HTR-8/SVneo (cell line): ENCODE measurements at regions not wholly inside any gene's neighbourhood (a gene's known extent, or its start where the extent isn't known, plus 50 kb on each side); places are given as distances from the start of the nearest gene placed in this dataset.

ENCODE experiments used
- DNase-seq: peaks from one replicate; pipeline ENCODE4 v3.0.0; 2011; ENCODE audit warnings: low spot score, mixed read lengths; ENCODE audit not compliant: insufficient read length
- FAIRE-seq: peaks from 2 replicates; lab custom pipeline; 2011; peaks lifted over from hg19 to GRCh38; lab: Jason Lieb, UNC

GRCh38 chr5:144800169-144800568 lies 629.5 kb downstream of the KCTD16 start:
- DNase-seq (no peak), FAIRE-seq (no peak)

GRCh38 chr5:144798595-144798994 lies 627.9 kb downstream of the KCTD16 start:
- DNase-seq (no peak), FAIRE-seq (no peak)

- FAIRE-seq (no peak), DNase-seq (no peak)
These were observed 624.2 kb downstream of the KCTD16 start for GRCh38 chr5:144794922-144795321.

GRCh38 chr5:144788556-144788955 lies 617.9 kb downstream of the KCTD16 start:
- FAIRE-seq: no peak

GRCh38 chr5:144788046-144788445 lies 617.4 kb downstream of the KCTD16 start:
- FAIRE-seq: no peak
- DNase-seq: no peak

More at GRCh38 chr5:144788556-144788955, 617.9 kb downstream of the KCTD16 start:
- DNase-seq: no peak

DNA sequence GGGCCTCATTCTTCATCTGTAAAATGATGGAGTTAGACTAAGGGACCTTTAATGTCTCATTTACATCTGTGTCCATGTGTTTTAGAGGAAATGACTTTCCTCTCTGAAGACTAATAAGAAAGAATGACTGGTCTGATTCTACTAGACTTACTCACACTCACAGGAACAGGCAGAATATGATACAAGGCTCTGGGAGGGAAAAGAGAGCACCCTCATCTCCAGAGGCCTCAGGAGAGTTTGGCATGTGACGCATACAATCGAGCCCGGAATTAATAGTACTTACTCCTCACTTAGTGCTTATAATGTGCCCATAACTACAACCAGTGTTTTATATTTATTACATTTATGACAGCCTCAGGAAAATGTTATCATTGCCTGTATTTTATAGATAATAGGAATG lies 608.7 kb downstream of the KCTD16 start:
- DNase-seq: no peak

GRCh38 chr5:144778561-144778960 lies 607.9 kb downstream of the KCTD16 start:
- no peak for DNase-seq

More for the DNA sequence above, 608.7 kb downstream of the KCTD16 start:
- no peak for FAIRE-seq

DNA sequence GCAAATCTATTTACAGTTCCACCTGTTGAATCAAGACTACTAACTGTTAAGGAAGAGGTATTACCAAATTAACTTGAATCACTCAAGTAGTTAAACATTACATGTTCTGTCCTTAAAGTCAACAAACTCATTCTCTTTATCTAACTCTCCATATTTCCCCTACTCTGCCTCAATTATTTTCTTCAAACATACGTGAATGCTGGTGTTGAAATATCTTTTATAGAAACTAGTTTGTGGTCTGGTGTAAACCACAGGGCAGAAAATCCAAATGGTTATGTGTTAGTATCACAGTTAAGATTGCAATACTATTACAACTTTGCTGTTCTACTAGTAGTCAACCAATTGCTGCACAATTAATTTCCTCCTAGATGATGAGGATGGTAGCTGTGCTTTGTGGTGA lies 603.5 kb downstream of the KCTD16 start:
- no peak for FAIRE-seq

More at GRCh38 chr5:144778561-144778960, 607.9 kb downstream of the KCTD16 start:
- FAIRE-seq: no peak

GRCh38 chr5:144773628-144774027 lies 603.0 kb downstream of the KCTD16 start:
- no peak for FAIRE-seq
- DNase-seq: no peak

More for the DNA sequence above, 603.5 kb downstream of the KCTD16 start:
- no peak for DNase-seq

DNA sequence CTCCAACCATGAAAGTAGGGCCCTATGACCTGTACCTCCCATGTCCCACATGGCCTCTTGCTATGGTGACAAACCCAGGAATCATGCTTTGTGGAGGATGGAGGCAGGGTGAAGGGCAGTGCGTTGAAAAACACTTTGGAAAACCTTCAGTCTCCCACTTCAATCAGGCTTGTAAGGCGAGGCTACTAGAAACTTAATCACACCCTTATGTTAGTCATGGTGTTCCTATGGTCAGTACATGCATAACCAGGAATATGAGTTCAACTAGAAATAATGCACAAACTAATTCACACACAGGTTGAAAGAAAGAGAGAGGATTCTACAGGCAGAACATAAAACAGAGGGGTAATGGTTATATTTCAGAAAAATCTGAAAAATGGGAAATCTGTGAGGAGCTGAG lies 601.1 kb downstream of the KCTD16 start:
- DNase-seq (no peak), FAIRE-seq (no peak)

- DNase-seq (no peak), FAIRE-seq (no peak)
These were observed 571.7 kb downstream of the KCTD16 start for GRCh38 chr5:144742361-144742760.

- no peak for FAIRE-seq
- no peak for DNase-seq
These were observed 561.1 kb downstream of the KCTD16 start for GRCh38 chr5:144731786-144732185.

- FAIRE-seq (no peak), DNase-seq (no peak)
These were observed 541.4 kb downstream of the KCTD16 start for GRCh38 chr5:144712090-144712489.

GRCh38 chr5:144711172-144711571 lies 540.5 kb downstream of the KCTD16 start:
- DNase-seq (no peak), FAIRE-seq (no peak)

DNA sequence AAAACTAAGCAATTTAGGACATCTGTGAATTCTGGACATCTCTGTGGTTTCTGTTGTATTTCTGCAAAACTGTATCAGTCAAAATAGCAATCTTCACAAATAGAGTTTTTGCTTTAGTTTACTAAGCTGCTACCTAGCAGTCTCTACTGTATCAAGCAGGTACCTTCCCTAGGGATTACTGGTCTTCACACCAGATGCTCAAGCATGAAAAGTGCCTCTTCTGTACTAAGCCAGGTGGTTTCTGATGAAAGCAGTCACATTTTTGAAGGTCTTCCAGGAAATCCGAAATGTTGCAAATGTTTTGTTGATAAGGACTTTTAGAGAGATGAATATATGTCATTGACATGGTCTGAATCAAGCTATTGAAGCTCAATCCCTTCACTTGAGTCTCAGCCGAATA lies 540.0 kb downstream of the KCTD16 start:
- DNase-seq: no peak
- no peak for FAIRE-seq

DNA sequence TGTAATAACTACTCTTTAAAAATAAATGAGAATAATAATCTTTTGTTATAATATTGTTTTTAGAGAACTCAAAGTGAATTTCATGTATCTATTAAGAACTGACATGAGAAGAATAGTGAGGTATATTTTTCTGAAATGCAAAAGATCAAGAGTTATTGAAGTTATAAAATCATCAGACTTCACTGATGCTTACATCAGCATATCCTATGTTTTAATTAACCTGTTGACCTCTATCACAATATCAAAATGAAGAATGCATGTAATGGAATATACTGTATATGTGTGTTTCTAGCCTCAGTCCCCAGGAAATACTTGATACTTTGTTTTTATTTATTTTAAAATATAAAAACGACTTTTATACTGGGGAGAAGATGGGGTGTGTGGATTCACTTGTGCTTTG lies 533.1 kb downstream of the KCTD16 start:
- FAIRE-seq: no peak

DNA sequence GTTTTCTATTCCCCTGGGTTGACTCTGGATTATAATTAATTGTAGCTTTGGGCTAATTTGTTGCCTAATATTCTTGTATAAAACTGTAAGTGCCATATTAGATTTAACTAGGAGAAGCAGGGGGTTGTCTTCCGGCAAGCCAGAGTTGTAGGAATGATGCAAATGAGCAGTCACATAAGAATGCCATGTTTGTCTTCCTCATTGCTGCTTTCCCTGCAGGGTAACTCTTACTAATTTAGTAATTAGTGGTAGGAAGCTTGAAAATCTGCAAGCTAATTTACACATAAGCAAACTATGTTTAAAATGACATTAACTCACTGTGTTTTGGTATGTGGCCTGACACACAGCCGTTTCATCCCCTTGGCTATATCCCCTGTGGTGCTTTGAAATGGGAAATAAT lies 527.8 kb downstream of the KCTD16 start:
- DNase-seq (no peak), FAIRE-seq (no peak)

More for the DNA sequence above, 533.1 kb downstream of the KCTD16 start:
- no peak for DNase-seq

- peak; percentile 54 for FAIRE-seq
- peak; percentile 26 for DNase-seq
These were observed 527.2 kb downstream of the KCTD16 start for GRCh38 chr5:144697847-144698262.

DNA sequence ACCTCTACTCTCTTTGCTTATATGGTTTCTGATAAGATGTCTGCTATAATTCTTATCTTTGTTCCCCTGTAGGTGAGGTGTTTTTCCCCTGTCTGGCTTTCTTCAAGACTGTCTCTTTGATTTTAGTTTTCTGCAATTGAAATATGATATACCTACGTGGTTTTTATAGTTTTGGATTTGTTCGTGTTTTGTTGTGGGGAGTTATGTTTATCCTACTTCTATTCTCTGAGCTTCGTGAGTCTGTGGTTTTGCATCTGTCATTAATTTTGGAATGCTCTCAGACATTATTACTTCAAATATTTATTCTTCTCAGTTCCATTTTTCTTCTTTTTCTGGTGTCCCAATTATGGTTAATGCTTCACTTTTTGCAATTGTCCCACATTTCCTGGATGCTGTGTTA lies 521.3 kb downstream of the KCTD16 start:
- FAIRE-seq (no peak), DNase-seq (no peak)

- DNase-seq (no peak), FAIRE-seq (no peak)
These were observed 514.2 kb downstream of the KCTD16 start for GRCh38 chr5:144684899-144685298.

DNA sequence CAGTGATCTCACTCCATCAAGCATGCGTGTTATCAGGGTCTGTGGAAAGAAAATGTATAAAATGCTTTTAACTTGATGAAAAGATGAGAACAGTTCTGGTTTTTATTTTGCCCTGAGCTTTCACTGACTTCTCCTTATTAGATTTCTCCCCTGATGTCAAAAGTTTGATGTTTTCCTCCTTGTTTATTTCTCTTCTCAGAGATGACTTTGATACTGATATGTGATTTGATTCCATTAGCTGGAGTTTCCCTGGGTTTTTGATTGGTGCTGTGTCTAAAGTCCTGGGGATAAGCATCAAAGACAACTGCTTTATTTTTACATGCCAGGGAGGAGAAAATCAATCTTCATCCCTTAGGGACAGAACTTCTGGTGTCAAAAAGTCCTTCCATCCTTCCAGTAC lies 510.0 kb downstream of the KCTD16 start:
- FAIRE-seq (no peak), DNase-seq (no peak)

DNA sequence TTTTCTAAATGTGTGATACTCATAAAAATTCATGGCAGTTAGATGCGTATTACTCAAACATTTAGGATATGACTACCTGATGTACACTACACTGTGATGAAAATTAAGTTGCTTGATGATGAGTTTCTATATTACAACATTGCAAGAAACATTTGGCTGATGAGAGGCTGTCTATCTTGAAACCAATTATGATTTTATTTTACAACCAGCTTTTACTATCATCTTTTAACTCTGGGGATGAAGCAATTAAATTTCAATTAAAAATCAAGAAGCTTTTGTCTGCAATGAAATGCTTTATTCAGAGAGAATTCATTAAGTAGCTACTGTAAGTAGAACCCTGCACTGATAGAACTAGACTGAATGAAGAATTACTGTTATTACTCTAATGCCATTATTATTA lies 500.4 kb downstream of the KCTD16 start:
- DNase-seq (no peak), FAIRE-seq (no peak)
